ENCODE measurements at regions not wholly inside any gene's neighbourhood (a gene's known extent, or its start where the extent isn't known, plus 50 kb on each side); places are given as distances from the start of the nearest gene placed in this dataset.

GRCh38 chr10:133025558-133026090, 62.1 kb upstream of the ADGRA1 start:
- DNase-seq (no peak), ATAC-seq (no peak)
- Mint-ChIP-seq H3K4me3 (no peak overlapping the region), H3K36me3 (ENCODE audit: low read depth) (no peaks in the 10 kb centered on the region), H3K27ac (no peak overlapping the region), H3K27me3 (peaks cover 27% of the 10 kb centered on the region), H3K4me1 (no peaks in the 10 kb centered on the region)
- H3K9me3 ChIP-seq (ENCODE audit: control insufficient read depth, low read length, poor library complexity, severe bottlenecking): no peaks in the 10 kb centered on the region

GRCh38 chr10:133024704-133025557, 62.8 kb upstream of the ADGRA1 start:
- no peaks in the 10 kb centered on the region for H3K9me3 ChIP-seq (ENCODE audit: control insufficient read depth, low read length, poor library complexity, severe bottlenecking)
- DNase-seq (no peak), ATAC-seq (no peak)

GRCh38 chr10:133023216-133023843, 64.4 kb upstream of the ADGRA1 start:
- no peak overlapping the region for H3K4me3 Mint-ChIP-seq
- H3K9me3 ChIP-seq (ENCODE audit: control insufficient read depth, low read length, poor library complexity, severe bottlenecking): no peaks in the 10 kb centered on the region

More at GRCh38 chr10:133024704-133025557, 62.8 kb upstream of the ADGRA1 start:
- Mint-ChIP-seq H3K27me3 (peaks cover 27% of the 10 kb centered on the region), H3K4me1 (no peaks in the 10 kb centered on the region), H3K4me3 (no peak overlapping the region), H3K27ac (no peak overlapping the region), H3K36me3 (ENCODE audit: low read depth) (no peaks in the 10 kb centered on the region)

GRCh38 chr10:133022776-133023100, 65.0 kb upstream of the ADGRA1 start:
- no peaks in the 10 kb centered on the region for H3K9me3 ChIP-seq (ENCODE audit: control insufficient read depth, low read length, poor library complexity, severe bottlenecking)
- Mint-ChIP-seq H3K4me1 (no peaks in the 10 kb centered on the region), H3K4me3 (no peak overlapping the region), H3K27me3 (peaks cover 22% of the 10 kb centered on the region), H3K36me3 (ENCODE audit: low read depth) (no peaks in the 10 kb centered on the region), H3K27ac (no peak overlapping the region)
- no peak for ATAC-seq
- no peak for DNase-seq

More at GRCh38 chr10:133023216-133023843, 64.4 kb upstream of the ADGRA1 start:
- no peak overlapping the region for H3K27ac Mint-ChIP-seq
- H3K27me3 Mint-ChIP-seq: peaks cover 27% of the 10 kb centered on the region
- no peaks in the 10 kb centered on the region for H3K36me3 Mint-ChIP-seq (ENCODE audit: low read depth)
- DNase-seq: no peak
- no peak for ATAC-seq
- no peaks in the 10 kb centered on the region for H3K4me1 Mint-ChIP-seq

GRCh38 chr10:133021963-133022775, 65.6 kb upstream of the ADGRA1 start:
- no peak for DNase-seq
- no peak overlapping the region for H3K27ac Mint-ChIP-seq

GRCh38 chr10:133021116-133021962, 66.4 kb upstream of the ADGRA1 start:
- Mint-ChIP-seq H3K27me3 (peaks cover 15% of the 10 kb centered on the region), H3K36me3 (ENCODE audit: low read depth) (no peaks in the 10 kb centered on the region), H3K4me3 (no peak overlapping the region), H3K27ac (no peak overlapping the region), H3K4me1 (no peaks in the 10 kb centered on the region)
- H3K9me3 ChIP-seq (ENCODE audit: control insufficient read depth, low read length, poor library complexity, severe bottlenecking): no peaks in the 10 kb centered on the region
- DNase-seq (no peak), ATAC-seq (no peak)

More at GRCh38 chr10:133021963-133022775, 65.6 kb upstream of the ADGRA1 start:
- no peak for ATAC-seq
- H3K36me3 Mint-ChIP-seq (ENCODE audit: low read depth): no peaks in the 10 kb centered on the region
- no peak overlapping the region for H3K4me3 Mint-ChIP-seq
- peaks cover 18% of the 10 kb centered on the region for H3K27me3 Mint-ChIP-seq
- no peaks in the 10 kb centered on the region for H3K4me1 Mint-ChIP-seq
- H3K9me3 ChIP-seq (ENCODE audit: control insufficient read depth, low read length, poor library complexity, severe bottlenecking): no peaks in the 10 kb centered on the region

- Mint-ChIP-seq H3K4me3 (no peak overlapping the region), H3K27me3 (peaks cover 5% of the 10 kb centered on the region), H3K36me3 (ENCODE audit: low read depth) (no peaks in the 10 kb centered on the region), H3K4me1 (no peaks in the 10 kb centered on the region), H3K27ac (no peak overlapping the region)
- H3K9me3 ChIP-seq (ENCODE audit: control insufficient read depth, low read length, poor library complexity, severe bottlenecking): no peaks in the 10 kb centered on the region
- ATAC-seq (no peak), DNase-seq (no peak)
These were observed 67.4 kb upstream of the ADGRA1 start for GRCh38 chr10:133020193-133020817.

- DNase-seq (no peak), ATAC-seq (no peak)
- Mint-ChIP-seq H3K36me3 (ENCODE audit: low read depth) (no peaks in the 10 kb centered on the region), H3K4me3 (no peak overlapping the region), H3K27me3 (no peaks in the 10 kb centered on the region), H3K27ac (no peak overlapping the region), H3K4me1 (no peaks in the 10 kb centered on the region)
- no peaks in the 10 kb centered on the region for H3K9me3 ChIP-seq (ENCODE audit: control insufficient read depth, low read length, poor library complexity, severe bottlenecking)
These were observed 68.1 kb upstream of the ADGRA1 start for GRCh38 chr10:133019651-133020050.

GRCh38 chr10:133019191-133019590, 68.5 kb upstream of the ADGRA1 start:
- Mint-ChIP-seq H3K4me1 (no peaks in the 10 kb centered on the region), H3K36me3 (ENCODE audit: low read depth) (no peaks in the 10 kb centered on the region), H3K27ac (no peak overlapping the region), H3K4me3 (no peak overlapping the region), H3K27me3 (no peaks in the 10 kb centered on the region)
- DNase-seq (no peak), ATAC-seq (no peak)
- H3K9me3 ChIP-seq (ENCODE audit: control insufficient read depth, low read length, poor library complexity, severe bottlenecking): no peaks in the 10 kb centered on the region

- no peaks in the 10 kb centered on the region for H3K36me3 Mint-ChIP-seq (ENCODE audit: low read depth)
- no peaks in the 10 kb centered on the region for H3K9me3 ChIP-seq (ENCODE audit: control insufficient read depth, low read length, poor library complexity, severe bottlenecking)
- no peak overlapping the region for H3K4me3 Mint-ChIP-seq
- DNase-seq: no peak
- no peak for ATAC-seq
- peaks cover 2% of the 10 kb centered on the region for H3K27me3 Mint-ChIP-seq
- no peak overlapping the region for H3K27ac Mint-ChIP-seq
- H3K4me1 Mint-ChIP-seq: no peaks in the 10 kb centered on the region
These were observed 69.2 kb upstream of the ADGRA1 start for GRCh38 chr10:133018491-133018890.

GRCh38 chr10:133017203-133017601, 70.5 kb upstream of the ADGRA1 start:
- DNase-seq: no peak
- Mint-ChIP-seq H3K4me1 (no peaks in the 10 kb centered on the region), H3K36me3 (ENCODE audit: low read depth) (no peaks in the 10 kb centered on the region), H3K27ac (no peak overlapping the region), H3K27me3 (peaks cover 7% of the 10 kb centered on the region), H3K4me3 (no peak overlapping the region)
- no peaks in the 10 kb centered on the region for H3K9me3 ChIP-seq (ENCODE audit: control insufficient read depth, low read length, poor library complexity, severe bottlenecking)
- ATAC-seq: no peak

- Mint-ChIP-seq H3K27ac (no peak overlapping the region), H3K4me3 (no peak overlapping the region), H3K4me1 (no peaks in the 10 kb centered on the region), H3K27me3 (peaks cover 7% of the 10 kb centered on the region), H3K36me3 (ENCODE audit: low read depth) (no peaks in the 10 kb centered on the region)
- no peak for ATAC-seq
- DNase-seq: no peak
- no peaks in the 10 kb centered on the region for H3K9me3 ChIP-seq (ENCODE audit: control insufficient read depth, low read length, poor library complexity, severe bottlenecking)
These were observed 71.1 kb upstream of the ADGRA1 start for GRCh38 chr10:133016493-133017202.
